ENCODE measurements at regions not wholly inside any gene's neighbourhood (a gene's known extent, or its start where the extent isn't known, plus 50 kb on each side); places are given as distances from the start of the nearest gene placed in this dataset.

GRCh38 chr2:21262426-21262940 is 138.7 kb downstream of the TDRD15 start:
- H3K9me3 Mint-ChIP-seq = no peaks in the 10 kb centered on the region
- no peak for DNase-seq

GRCh38 chr2:21263622-21264021 is 139.9 kb downstream of the TDRD15 start:
- Mint-ChIP-seq H3K4me1 (ENCODE audit: low read depth) (no peaks in the 10 kb centered on the region), H3K36me3 (ENCODE audit: low read depth) (no peaks in the 10 kb centered on the region), H3K27ac (no peak overlapping the region), H3K27me3 (no peaks in the 10 kb centered on the region), H3K4me3 (no peak overlapping the region), H3K9me3 (no peaks in the 10 kb centered on the region)
- DNase-seq = no peak

More at GRCh38 chr2:21262426-21262940, 138.7 kb downstream of the TDRD15 start:
- no peaks in the 10 kb centered on the region for H3K27me3 Mint-ChIP-seq
- no peak overlapping the region for H3K27ac Mint-ChIP-seq
- no peak overlapping the region for H3K4me3 Mint-ChIP-seq
- no peaks in the 10 kb centered on the region for H3K36me3 Mint-ChIP-seq (ENCODE audit: low read depth)
- H3K4me1 Mint-ChIP-seq (ENCODE audit: low read depth) = no peaks in the 10 kb centered on the region

- H3K4me3 Mint-ChIP-seq = no peak overlapping the region
- H3K27me3 Mint-ChIP-seq = no peaks in the 10 kb centered on the region
- no peak for DNase-seq
- H3K27ac Mint-ChIP-seq = no peak overlapping the region
- H3K4me1 Mint-ChIP-seq (ENCODE audit: low read depth) = no peaks in the 10 kb centered on the region
- no peaks in the 10 kb centered on the region for H3K36me3 Mint-ChIP-seq (ENCODE audit: low read depth)
- no peaks in the 10 kb centered on the region for H3K9me3 Mint-ChIP-seq
Measured at GRCh38 chr2:21265752-21266151, 142.0 kb downstream of the TDRD15 start.

GRCh38 chr2:21267232-21267835 is 143.6 kb downstream of the TDRD15 start:
- no peak overlapping the region for H3K27ac Mint-ChIP-seq
- no peaks in the 10 kb centered on the region for H3K4me1 Mint-ChIP-seq (ENCODE audit: low read depth)
- H3K9me3 Mint-ChIP-seq = no peaks in the 10 kb centered on the region
- no peak overlapping the region for H3K4me3 Mint-ChIP-seq
- no peaks in the 10 kb centered on the region for H3K27me3 Mint-ChIP-seq
- H3K36me3 Mint-ChIP-seq (ENCODE audit: low read depth) = no peaks in the 10 kb centered on the region
- no peak for DNase-seq

- Mint-ChIP-seq H3K9me3 (no peaks in the 10 kb centered on the region), H3K4me3 (no peak overlapping the region), H3K27ac (no peak overlapping the region), H3K36me3 (ENCODE audit: low read depth) (no peaks in the 10 kb centered on the region), H3K27me3 (no peaks in the 10 kb centered on the region), H3K4me1 (ENCODE audit: low read depth) (no peaks in the 10 kb centered on the region)
- DNase-seq = no peak
Measured at GRCh38 chr2:21268197-21268877, 144.6 kb downstream of the TDRD15 start.

- Mint-ChIP-seq H3K36me3 (ENCODE audit: low read depth) (no peaks in the 10 kb centered on the region), H3K9me3 (no peaks in the 10 kb centered on the region), H3K4me3 (no peak overlapping the region), H3K4me1 (ENCODE audit: low read depth) (no peaks in the 10 kb centered on the region), H3K27ac (no peak overlapping the region), H3K27me3 (no peaks in the 10 kb centered on the region)
- DNase-seq = no peak
Measured at GRCh38 chr2:21268878-21269224, 145.1 kb downstream of the TDRD15 start.

- Mint-ChIP-seq H3K4me1 (ENCODE audit: low read depth) (no peaks in the 10 kb centered on the region), H3K27ac (no peak overlapping the region), H3K4me3 (no peak overlapping the region), H3K9me3 (no peaks in the 10 kb centered on the region), H3K36me3 (ENCODE audit: low read depth) (no peaks in the 10 kb centered on the region), H3K27me3 (no peaks in the 10 kb centered on the region)
- no peak for DNase-seq
Measured at GRCh38 chr2:21269382-21269781, 145.6 kb downstream of the TDRD15 start.

GRCh38 chr2:21270083-21270491 is 146.3 kb downstream of the TDRD15 start:
- no peak overlapping the region for H3K4me3 Mint-ChIP-seq
- no peak overlapping the region for H3K27ac Mint-ChIP-seq
- DNase-seq = no peak
- no peaks in the 10 kb centered on the region for H3K36me3 Mint-ChIP-seq (ENCODE audit: low read depth)
- H3K27me3 Mint-ChIP-seq = no peaks in the 10 kb centered on the region
- H3K9me3 Mint-ChIP-seq = no peaks in the 10 kb centered on the region
- H3K4me1 Mint-ChIP-seq (ENCODE audit: low read depth) = no peaks in the 10 kb centered on the region

- Mint-ChIP-seq H3K27ac (no peak overlapping the region), H3K4me3 (no peak overlapping the region), H3K4me1 (ENCODE audit: low read depth) (no peaks in the 10 kb centered on the region), H3K9me3 (no peaks in the 10 kb centered on the region), H3K27me3 (no peaks in the 10 kb centered on the region), H3K36me3 (ENCODE audit: low read depth) (no peaks in the 10 kb centered on the region)
- no peak for DNase-seq
Measured at GRCh38 chr2:21270708-21271122, 146.9 kb downstream of the TDRD15 start.

GRCh38 chr2:21276163-21276562 is 152.4 kb downstream of the TDRD15 start:
- H3K27ac Mint-ChIP-seq = no peak overlapping the region
- no peaks in the 10 kb centered on the region for H3K9me3 Mint-ChIP-seq
- H3K27me3 Mint-ChIP-seq = no peaks in the 10 kb centered on the region
- DNase-seq = no peak
- H3K4me3 Mint-ChIP-seq = no peak overlapping the region
- no peaks in the 10 kb centered on the region for H3K4me1 Mint-ChIP-seq (ENCODE audit: low read depth)
- H3K36me3 Mint-ChIP-seq (ENCODE audit: low read depth) = no peaks in the 10 kb centered on the region

GRCh38 chr2:21277068-21278056 is 153.6 kb downstream of the TDRD15 start:
- Mint-ChIP-seq H3K27me3 (no peaks in the 10 kb centered on the region), H3K36me3 (ENCODE audit: low read depth) (no peaks in the 10 kb centered on the region), H3K4me3 (no peak overlapping the region), H3K4me1 (ENCODE audit: low read depth) (no peaks in the 10 kb centered on the region), H3K27ac (no peak overlapping the region), H3K9me3 (no peaks in the 10 kb centered on the region)
- no peak for DNase-seq

- H3K9me3 Mint-ChIP-seq = no peaks in the 10 kb centered on the region
- no peak overlapping the region for H3K27ac Mint-ChIP-seq
- H3K4me1 Mint-ChIP-seq (ENCODE audit: low read depth) = no peaks in the 10 kb centered on the region
- H3K4me3 Mint-ChIP-seq = no peak overlapping the region
- no peak for DNase-seq
- H3K27me3 Mint-ChIP-seq = peaks cover 4% of the 10 kb centered on the region
- H3K36me3 Mint-ChIP-seq (ENCODE audit: low read depth) = no peaks in the 10 kb centered on the region
Measured at GRCh38 chr2:21279525-21279924, 155.8 kb downstream of the TDRD15 start.

GRCh38 chr2:21280793-21281192 is 157.0 kb downstream of the TDRD15 start:
- no peaks in the 10 kb centered on the region for H3K9me3 Mint-ChIP-seq
- H3K27ac Mint-ChIP-seq = no peak overlapping the region
- H3K4me3 Mint-ChIP-seq = no peak overlapping the region
- no peak for DNase-seq
- no peaks in the 10 kb centered on the region for H3K36me3 Mint-ChIP-seq (ENCODE audit: low read depth)
- H3K27me3 Mint-ChIP-seq = peaks cover 4% of the 10 kb centered on the region
- H3K4me1 Mint-ChIP-seq (ENCODE audit: low read depth) = no peaks in the 10 kb centered on the region

GRCh38 chr2:21281384-21281783 is 157.6 kb downstream of the TDRD15 start:
- no peak for DNase-seq
- Mint-ChIP-seq H3K4me3 (no peak overlapping the region), H3K27me3 (peaks cover 4% of the 10 kb centered on the region), H3K9me3 (no peaks in the 10 kb centered on the region), H3K4me1 (ENCODE audit: low read depth) (no peaks in the 10 kb centered on the region), H3K27ac (no peak overlapping the region), H3K36me3 (ENCODE audit: low read depth) (no peaks in the 10 kb centered on the region)

All from activated T-cell treated with anti-CD3 and anti-CD28 coated beads, Interleukin-2, amount 50 U/mL, for 24 hours (primary cell).